Loucy (cell line): ENCODE measurements at regions not wholly inside any gene's neighbourhood (a gene's known extent, or its start where the extent isn't known, plus 50 kb on each side); places are given as distances from the start of the nearest gene placed in this dataset.
A peak's percentile ranks its signal among the peaks of the same experiment; 100 is the strongest.

Experiments
- H2AFZ ChIP-seq: fragments of 200-600 bp; sonication (generic); 2 replicates; pipeline ENCODE4 v1.6.0; 2016; ENCODE audit warnings: antibody characterized with exemption, mild to moderate bottlenecking, low read length, moderate library complexity
- H3F3A ChIP-seq: fragments of 200-600 bp; 2 replicates; pipeline ENCODE4 v1.6.0; 2016; ENCODE audit warnings: antibody characterized with exemption, low read depth, mild to moderate bottlenecking
- H3K27me3 ChIP-seq: fragments of 200-600 bp; sonication (generic); 2 replicates; pipeline ENCODE4 v1.6.1; 2014; ENCODE audit warnings: low read length, mild to moderate bottlenecking; ENCODE audit not compliant: insufficient read depth, poor library complexity, severe bottlenecking
- H3K36me3 ChIP-seq: fragments of 200-600 bp; sonication (generic); 2 replicates; pipeline ENCODE4 v1.6.1; 2016; ENCODE audit warnings: low read length; ENCODE audit not compliant: insufficient read depth
- H3K4me1 ChIP-seq: fragments of 200-600 bp; sonication (generic); 2 replicates; pipeline ENCODE4 v1.5.1; 2014; ENCODE audit warnings: low read length, mild to moderate bottlenecking; ENCODE audit not compliant: insufficient read depth, poor library complexity, severe bottlenecking
- H3K4me2 ChIP-seq: fragments of 200-600 bp; sonication (generic); 2 replicates; pipeline ENCODE4 v1.6.0; 2014; ENCODE audit warnings: antibody characterized with exemption, low read length, low read depth, mild to moderate bottlenecking; ENCODE audit not compliant: poor library complexity, severe bottlenecking
- H3K4me3 ChIP-seq: fragments of 200-600 bp; sonication (generic); 2 replicates; pipeline ENCODE4 v1.5.1; 2014; ENCODE audit warnings: low read length, mild to moderate bottlenecking, mixed read lengths; ENCODE audit not compliant: poor library complexity, severe bottlenecking
- H3K79me2 ChIP-seq: fragments of 200-600 bp; sonication (generic); 2 replicates; pipeline ENCODE4 v1.6.1; 2014; ENCODE audit warnings: low read length; ENCODE audit not compliant: insufficient read depth
- H3K9ac ChIP-seq: fragments of 200-600 bp; sonication (generic); 2 replicates; pipeline ENCODE4 v1.6.0; 2014; ENCODE audit warnings: mild to moderate bottlenecking, low read depth, low read length, moderate library complexity; ENCODE audit not compliant: poor library complexity, severe bottlenecking
- H3K9me2 ChIP-seq: fragments of 200-600 bp; sonication (generic); replicated peaks from 2 replicates; pipeline ENCODE4 v1.6.1; 2016; ENCODE audit warnings: low read depth, low read length, mixed read lengths
- H3K9me3 ChIP-seq: fragments of 200-600 bp; sonication (generic); 2 replicates; pipeline ENCODE4 v1.6.1; 2014; ENCODE audit warnings: mild to moderate bottlenecking, antibody characterized with exemption, low read length, low read depth; ENCODE audit not compliant: insufficient read depth
- H4K20me1 ChIP-seq: fragments of 200-600 bp; sonication (generic); 2 replicates; pipeline ENCODE4 v1.6.0; 2014; ENCODE audit warnings: antibody characterized with exemption, low read length, mild to moderate bottlenecking; ENCODE audit not compliant: insufficient read depth, poor library complexity, severe bottlenecking
- CTCF ChIP-seq: fragments of 200-600 bp; sonication (generic); conservative IDR thresholded peaks from 2 replicates; pipeline ENCODE4 v1.5.1; 2014; ENCODE audit warnings: mild to moderate bottlenecking, antibody characterized with exemption, low read length
- EZH2phosphoT487 ChIP-seq: fragments of 200-600 bp; IDR thresholded peaks from 2 replicates; pipeline ENCODE4 v1.6.1; 2018; ENCODE audit warnings: antibody characterized with exemption, mild to moderate bottlenecking, moderate library complexity, borderline replicate concordance

DNA sequence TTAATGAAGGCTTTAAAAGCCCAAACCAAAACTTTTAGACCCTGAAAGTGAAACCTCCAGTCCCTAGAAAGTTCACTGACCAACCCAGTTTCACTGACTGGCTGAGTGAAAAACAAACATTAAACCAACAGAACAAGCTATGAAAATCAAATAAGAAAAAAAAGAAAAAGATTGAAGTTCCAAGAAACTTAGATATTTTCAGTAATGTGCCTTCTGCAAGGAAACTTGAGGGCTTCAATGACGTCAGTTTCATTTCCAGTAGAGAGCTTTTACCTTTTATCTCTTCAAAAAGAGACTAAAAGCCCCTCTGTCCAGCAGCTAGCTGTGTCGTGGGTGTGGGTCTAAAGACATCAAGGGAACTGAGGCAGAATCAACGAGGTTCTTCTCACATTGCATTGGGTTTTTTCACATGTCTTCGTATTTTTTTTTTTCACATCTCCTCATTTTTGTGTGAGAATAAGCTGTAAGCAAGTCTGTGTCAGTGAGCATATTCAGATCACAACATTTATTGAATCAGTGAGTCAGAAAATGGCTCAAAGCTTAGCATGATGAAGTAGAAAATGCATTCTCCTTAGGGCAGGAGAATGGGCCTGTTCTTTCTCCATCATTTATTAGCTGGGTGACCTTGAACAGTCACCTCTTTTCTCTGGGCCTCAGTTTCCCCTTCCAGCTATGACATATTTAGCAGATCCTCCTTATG is 54.8 kb upstream of the BCL6 start:
- H3K27me3 ChIP-seq = no peaks in the 10 kb centered on the region
- H3K9ac ChIP-seq = peak overlapping the region; percentile 49
- H3K4me1 ChIP-seq = peaks cover 48% of the 10 kb centered on the region
- H3K9me3 ChIP-seq = no peaks in the 10 kb centered on the region
- H3K36me3 ChIP-seq = no peaks in the 10 kb centered on the region
- peak overlapping the region; percentile 91 for H2AFZ ChIP-seq
- H4K20me1 ChIP-seq = no peaks in the 10 kb centered on the region
- no peaks in the 10 kb centered on the region for H3F3A ChIP-seq
- peak overlapping the region; percentile 54 for H3K4me2 ChIP-seq
- H3K4me3 ChIP-seq = peak overlapping the region; percentile 7
- H3K9me2 ChIP-seq = no peaks in the 10 kb centered on the region
- H3K79me2 ChIP-seq = no peaks in the 10 kb centered on the region
- no peak for TF ChIP-seq EZH2phosphoT487
- TF ChIP-seq CTCF = no peak

GRCh38 chr3:187801152-187801551 is 55.9 kb upstream of the BCL6 start:
- no peaks in the 10 kb centered on the region for H3K36me3 ChIP-seq

GRCh38 chr3:187802203-187802927 is 57.1 kb upstream of the BCL6 start:
- no peaks in the 10 kb centered on the region for H3K9me3 ChIP-seq
- no peaks in the 10 kb centered on the region for H3K79me2 ChIP-seq
- TF ChIP-seq CTCF (no peak), EZH2phosphoT487 (no peak)

More at GRCh38 chr3:187801152-187801551, 55.9 kb upstream of the BCL6 start:
- peak overlapping the region; percentile 21 for H3K4me2 ChIP-seq
- H3K4me1 ChIP-seq = peaks cover 48% of the 10 kb centered on the region
- H4K20me1 ChIP-seq = no peaks in the 10 kb centered on the region
- no peak for TF ChIP-seq EZH2phosphoT487
- no peaks in the 10 kb centered on the region for H3K27me3 ChIP-seq
- no peak overlapping the region for H3K4me3 ChIP-seq
- H3K79me2 ChIP-seq = no peaks in the 10 kb centered on the region
- no peaks in the 10 kb centered on the region for H3F3A ChIP-seq
- no peak overlapping the region for H3K9ac ChIP-seq
- no peaks in the 10 kb centered on the region for H3K9me3 ChIP-seq
- H3K9me2 ChIP-seq = no peaks in the 10 kb centered on the region
- peak overlapping the region; percentile 6; the same call in 1 of the 2 replicates for H2AFZ ChIP-seq

More at GRCh38 chr3:187802203-187802927, 57.1 kb upstream of the BCL6 start:
- Histone ChIP-seq H4K20me1 (no peaks in the 10 kb centered on the region), H3K4me1 (peaks cover 51% of the 10 kb centered on the region), H3K4me3 (no peak overlapping the region), H2AFZ (0 out of 2 replicates have a peak overlapping the region, but pooled peaks have one; percentile 6), H3K9ac (no peak overlapping the region), H3K9me2 (no peaks in the 10 kb centered on the region), H3F3A (no peaks in the 10 kb centered on the region), H3K36me3 (no peaks in the 10 kb centered on the region), H3K27me3 (no peaks in the 10 kb centered on the region), H3K4me2 (no peak overlapping the region)
